ENCODE measurements at regions not wholly inside any gene's neighbourhood (a gene's known extent, or its start where the extent isn't known, plus 50 kb on each side); places are given as distances from the start of the nearest gene placed in this dataset.

DNA sequence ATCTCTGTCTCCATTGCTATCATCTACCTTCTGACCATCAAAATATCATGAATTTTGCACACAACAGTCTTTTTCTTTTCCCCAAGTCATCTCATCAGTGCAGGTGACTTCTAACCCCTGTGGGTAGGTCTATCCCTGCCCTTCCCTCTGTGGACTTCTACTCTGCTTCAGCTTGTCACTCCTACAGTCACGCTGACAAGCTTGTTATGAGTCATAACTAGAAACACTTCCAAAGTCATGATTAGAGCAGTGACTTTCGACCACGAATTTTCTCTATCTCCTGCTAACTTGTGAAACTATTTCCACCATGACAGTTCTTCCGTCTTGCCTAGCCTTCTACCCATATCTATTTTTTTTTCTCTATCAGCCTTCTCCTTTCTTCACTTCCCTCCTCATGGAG lies 343.7 kb upstream of the ARGLU1 start:
- TF ChIP-seq ZNF140 (CRISPR knock-in tag; IDR thresholded peaks at IDR 0.05): no peak
- TF ChIP-seq, protein P1, sequence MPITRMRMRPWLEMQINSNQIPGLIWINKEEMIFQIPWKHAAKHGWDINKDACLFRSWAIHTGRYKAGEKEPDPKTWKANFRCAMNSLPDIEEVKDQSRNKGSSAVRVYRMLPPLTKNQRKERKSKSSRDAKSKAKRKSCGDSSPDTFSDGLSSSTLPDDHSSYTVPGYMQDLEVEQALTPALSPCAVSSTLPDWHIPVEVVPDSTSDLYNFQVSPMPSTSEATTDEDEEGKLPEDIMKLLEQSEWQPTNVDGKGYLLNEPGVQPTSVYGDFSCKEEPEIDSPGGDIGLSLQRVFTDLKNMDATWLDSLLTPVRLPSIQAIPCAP (CRISPR knock-in tag; IDR thresholded peaks at IDR 0.05; ENCODE audit: borderline replicate concordance): no peak
- no peak for TF ChIP-seq ZC3H4 (CRISPR knock-in tag; IDR thresholded peaks at IDR 0.05; ENCODE audit: borderline replicate concordance)
- no peak for TF ChIP-seq ELF4 (CRISPR knock-in tag; IDR thresholded peaks at IDR 0.05)
- no peak for TF ChIP-seq FOXM1 (IDR thresholded peaks at IDR 0.05; ENCODE audit: low read depth)
- no peak for TF ChIP-seq FOXM1 (CRISPR knock-in tag; IDR thresholded peaks at IDR 0.05; ENCODE audit: low read depth)
- no peak for TF ChIP-seq ZNF76 (CRISPR knock-in tag; IDR thresholded peaks at IDR 0.05; ENCODE audit: borderline replicate concordance)
- no peak for TF ChIP-seq MXI1 (IDR thresholded peaks at IDR 0.05; ENCODE audit: low read depth, low read length)
- TF ChIP-seq ZBTB17 (CRISPR knock-in tag; IDR thresholded peaks at IDR 0.05): no peak
- TF ChIP-seq POLR2G (IDR thresholded peaks at IDR 0.05; ENCODE audit: low read depth, low read length): no peak
- no peak for TF ChIP-seq MTF1 (CRISPR knock-in tag; IDR thresholded peaks at IDR 0.05; ENCODE audit: borderline replicate concordance)
- no peak for TF ChIP-seq GABPA (tag; conservative IDR thresholded peaks at IDR 0.05; ENCODE audit: low read depth)
- no peak for TF ChIP-seq POLR2A (conservative IDR thresholded peaks at IDR 0.05)
- no peak for TF ChIP-seq ZNF347 (CRISPR knock-in tag; IDR thresholded peaks at IDR 0.05; ENCODE audit: low read depth)
- TF ChIP-seq DACH1 (IDR thresholded peaks at IDR 0.05; ENCODE audit: partially characterized antibody): no peak

Data from K562 (cell line).